Rectal smooth muscle tissue (tissue), 1 donor: ENCODE measurements at regions not wholly inside any gene's neighbourhood (a gene's known extent, or its start where the extent isn't known, plus 50 kb on each side); places are given as distances from the start of the nearest gene placed in this dataset.
"Not testable (repeated sequence)": the region's sequence is repeated elsewhere in the genome, so short reads cannot be mapped to it uniquely, and the experiment has no call there.

ENCODE experiments used
- H3K27ac ChIP-seq: one replicate; pipeline ENCODE4 v1.7.0; 2013; ENCODE audit warnings: low read depth, low read length, inconsistent platforms
- H3K27me3 ChIP-seq: one replicate; pipeline ENCODE4 v1.7.0; 2013; ENCODE audit warnings: low read length; ENCODE audit not compliant: control insufficient read depth, insufficient read depth
- H3K36me3 ChIP-seq: one replicate; pipeline ENCODE4 v1.7.0; 2013; ENCODE audit warnings: low read length; ENCODE audit not compliant: control insufficient read depth, insufficient read depth
- H3K4me1 ChIP-seq: one replicate; pipeline ENCODE4 v1.7.0; 2013; ENCODE audit warnings: low read length; ENCODE audit not compliant: control insufficient read depth, insufficient read depth
- H3K4me3 ChIP-seq: one replicate; pipeline ENCODE4 v1.7.0; 2013; ENCODE audit warnings: low read length
- H3K9ac ChIP-seq: one replicate; pipeline ENCODE4 v1.7.0; 2013; ENCODE audit warnings: low read length

GRCh38 chr7:56697058-56697457 lies 435.2 kb downstream of the ZNF479 start:
- H3K4me3 ChIP-seq, H3K27me3 ChIP-seq, H3K9ac ChIP-seq, H3K36me3 ChIP-seq, H3K27ac ChIP-seq, H3K4me1 ChIP-seq: not testable (repeated sequence)

GRCh38 chr7:56686276-56686859 lies 445.9 kb downstream of the ZNF479 start:
- no peak overlapping the region for H3K27ac ChIP-seq
- no peaks in the 10 kb centered on the region for H3K36me3 ChIP-seq
- no peak overlapping the region for H3K9ac ChIP-seq
- no peaks in the 10 kb centered on the region for H3K4me1 ChIP-seq
- no peak overlapping the region for H3K4me3 ChIP-seq
- no peaks in the 10 kb centered on the region for H3K27me3 ChIP-seq

GRCh38 chr7:56639173-56639746 lies 493.0 kb downstream of the ZNF479 start:
- Histone ChIP-seq H3K4me3 (no peak overlapping the region), H3K9ac (no peak overlapping the region), H3K4me1 (no peaks in the 10 kb centered on the region), H3K27ac (no peak overlapping the region), H3K27me3 (no peaks in the 10 kb centered on the region), H3K36me3 (no peaks in the 10 kb centered on the region)

- no peaks in the 10 kb centered on the region for H3K4me1 ChIP-seq
- no peak overlapping the region for H3K9ac ChIP-seq
- H3K36me3 ChIP-seq, result no peaks in the 10 kb centered on the region
- no peak overlapping the region for H3K27ac ChIP-seq
- H3K27me3 ChIP-seq, result no peaks in the 10 kb centered on the region
- H3K4me3 ChIP-seq, result no peak overlapping the region
These were observed 493.7 kb upstream of the NUPR2 start for GRCh38 chr7:56609852-56610355.

GRCh38 chr7:56605146-56605545 lies 488.9 kb upstream of the NUPR2 start:
- no peaks in the 10 kb centered on the region for H3K27me3 ChIP-seq
- H3K36me3 ChIP-seq, result no peaks in the 10 kb centered on the region
- H3K4me1 ChIP-seq, result no peaks in the 10 kb centered on the region
- H3K4me3 ChIP-seq, result no peak overlapping the region
- no peak overlapping the region for H3K9ac ChIP-seq
- H3K27ac ChIP-seq, result no peak overlapping the region

- Histone ChIP-seq H3K27ac (no peak overlapping the region), H3K9ac (no peak overlapping the region), H3K4me1 (no peaks in the 10 kb centered on the region), H3K27me3 (no peaks in the 10 kb centered on the region), H3K36me3 (no peaks in the 10 kb centered on the region), H3K4me3 (no peak overlapping the region)
These were observed 462.4 kb upstream of the NUPR2 start for GRCh38 chr7:56578612-56579011.

- Histone ChIP-seq H3K36me3 (no peaks in the 10 kb centered on the region), H3K9ac (no peak overlapping the region), H3K4me3 (no peak overlapping the region), H3K27ac (no peak overlapping the region), H3K27me3 (no peaks in the 10 kb centered on the region), H3K4me1 (no peaks in the 10 kb centered on the region)
These were observed 454.8 kb upstream of the NUPR2 start for GRCh38 chr7:56570968-56571367.

- peak overlapping the region; percentile 58 for H3K4me3 ChIP-seq
- no peaks in the 10 kb centered on the region for H3K4me1 ChIP-seq
These were observed 422.6 kb upstream of the NUPR2 start for GRCh38 chr7:56538541-56539429.

GRCh38 chr7:56537952-56538351 lies 421.7 kb upstream of the NUPR2 start:
- peak overlapping the region; percentile 58 for H3K4me3 ChIP-seq
- no peaks in the 10 kb centered on the region for H3K4me1 ChIP-seq
- peak overlapping the region; percentile 55 for H3K27ac ChIP-seq
- no peaks in the 10 kb centered on the region for H3K36me3 ChIP-seq
- H3K9ac ChIP-seq, result no peak overlapping the region
- no peaks in the 10 kb centered on the region for H3K27me3 ChIP-seq

More at GRCh38 chr7:56538541-56539429, 422.6 kb upstream of the NUPR2 start:
- H3K36me3 ChIP-seq, result no peaks in the 10 kb centered on the region
- H3K9ac ChIP-seq, result no peak overlapping the region
- H3K27ac ChIP-seq, result no peak overlapping the region
- H3K27me3 ChIP-seq, result no peaks in the 10 kb centered on the region

GRCh38 chr7:56537477-56537876 lies 421.3 kb upstream of the NUPR2 start:
- Histone ChIP-seq H3K4me1 (no peaks in the 10 kb centered on the region), H3K27ac (peak overlapping the region; percentile 55), H3K27me3 (no peaks in the 10 kb centered on the region), H3K36me3 (no peaks in the 10 kb centered on the region), H3K4me3 (peak overlapping the region; percentile 58), H3K9ac (no peak overlapping the region)

- Histone ChIP-seq H3K27ac (no peak overlapping the region), H3K27me3 (no peaks in the 10 kb centered on the region), H3K4me1 (no peaks in the 10 kb centered on the region), H3K9ac (no peak overlapping the region), H3K4me3 (no peak overlapping the region), H3K36me3 (no peaks in the 10 kb centered on the region)
These were observed 378.9 kb upstream of the NUPR2 start for GRCh38 chr7:56495165-56495564.

GRCh38 chr7:56493704-56494450 lies 377.7 kb upstream of the NUPR2 start:
- Histone ChIP-seq H3K4me1 (no peaks in the 10 kb centered on the region), H3K4me3 (no peak overlapping the region), H3K9ac (no peak overlapping the region), H3K36me3 (no peaks in the 10 kb centered on the region), H3K27me3 (no peaks in the 10 kb centered on the region), H3K27ac (no peak overlapping the region)
